D721Med (cell line): ENCODE measurements at regions not wholly inside any gene's neighbourhood (a gene's known extent, or its start where the extent isn't known, plus 50 kb on each side); places are given as distances from the start of the nearest gene placed in this dataset.

Experiments
- DNase-seq: peaks from one replicate; pipeline ENCODE4 v3.0.0; 2011; ENCODE audit warnings: low spot score; ENCODE audit not compliant: insufficient read length
- FAIRE-seq: peaks from 2 replicates; lab custom pipeline; 2011; peaks lifted over from hg19 to GRCh38; lab: Jason Lieb, UNC
- CTCF ChIP-seq: IDR thresholded peaks from 2 replicates; pipeline ENCODE4 v1.5.1; 2012; ENCODE audit warnings: mild to moderate bottlenecking, control low read depth; ENCODE audit not compliant: insufficient read depth; ENCODE audit errors: missing control alignments

GRCh38 chr5:168204165-168204564 is 87.3 kb upstream of the WWC1 start:
- FAIRE-seq, result no peak
- DNase-seq, result no peak
- TF ChIP-seq CTCF, result no peak

DNA sequence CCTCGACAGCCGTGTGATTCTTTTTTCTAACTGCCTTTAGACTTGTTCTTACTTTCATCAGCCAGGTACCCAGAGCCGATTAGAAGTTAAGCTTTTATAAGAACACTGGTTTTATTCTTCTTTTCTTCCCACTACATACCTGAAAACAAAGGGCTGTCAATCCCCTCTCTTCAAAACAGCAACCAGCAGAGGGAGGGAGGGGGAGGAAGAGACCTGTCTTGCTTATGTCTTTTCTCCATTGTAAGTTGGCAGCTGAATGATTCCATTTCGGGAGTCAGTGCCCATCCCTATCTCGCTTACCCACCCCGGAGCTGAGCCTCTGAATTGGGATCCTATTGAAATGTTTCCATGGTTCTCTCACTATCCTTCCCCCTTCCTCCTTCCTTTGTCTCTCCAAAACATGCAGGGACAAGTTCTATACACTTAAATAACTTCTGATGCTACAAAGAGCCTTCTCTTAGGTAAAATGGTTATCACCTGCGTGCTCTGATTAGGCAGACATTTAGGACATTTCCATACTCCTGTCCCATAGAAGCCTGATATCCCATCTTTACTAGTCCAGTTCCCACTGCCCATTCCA is 83.9 kb upstream of the WWC1 start:
- no peak for DNase-seq
- no peak for TF ChIP-seq CTCF
- FAIRE-seq, result no peak

DNA sequence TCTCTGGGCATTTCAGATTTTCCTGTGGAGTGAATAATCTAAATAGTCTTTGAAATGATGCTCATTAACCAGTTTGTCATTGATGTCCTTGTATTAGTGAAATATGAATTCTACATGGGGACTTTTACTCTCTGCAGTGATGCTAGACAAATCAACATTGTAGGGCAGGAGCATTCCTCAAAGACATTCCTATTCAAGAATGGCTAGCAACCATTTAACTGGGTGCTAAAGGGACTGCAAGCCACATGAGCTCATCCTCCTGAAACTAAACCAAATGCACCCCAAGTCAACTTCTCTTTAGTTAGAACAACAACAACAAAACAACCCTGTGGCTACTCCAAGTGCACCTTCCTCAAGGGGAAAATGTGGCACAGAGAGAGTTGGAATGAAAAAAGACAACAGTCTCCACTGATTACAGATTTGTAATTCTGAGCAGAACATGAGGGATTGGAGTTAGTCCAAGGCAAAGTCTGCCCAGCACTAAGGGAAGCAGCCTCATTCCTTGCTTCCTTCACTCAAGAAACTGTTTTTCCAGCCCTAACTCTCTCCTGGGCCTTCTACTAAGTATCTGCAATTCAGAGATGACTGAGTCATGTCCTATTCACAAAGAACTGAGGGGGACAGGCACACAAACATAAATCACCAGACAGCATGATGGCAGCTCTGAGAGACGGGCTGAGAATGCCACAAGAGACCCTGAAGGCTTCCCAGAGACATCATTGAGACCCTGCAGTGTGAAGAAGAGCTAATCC is 82.0 kb upstream of the WWC1 start:
- no peak for TF ChIP-seq CTCF
- DNase-seq, result no peak
- no peak for FAIRE-seq

DNA sequence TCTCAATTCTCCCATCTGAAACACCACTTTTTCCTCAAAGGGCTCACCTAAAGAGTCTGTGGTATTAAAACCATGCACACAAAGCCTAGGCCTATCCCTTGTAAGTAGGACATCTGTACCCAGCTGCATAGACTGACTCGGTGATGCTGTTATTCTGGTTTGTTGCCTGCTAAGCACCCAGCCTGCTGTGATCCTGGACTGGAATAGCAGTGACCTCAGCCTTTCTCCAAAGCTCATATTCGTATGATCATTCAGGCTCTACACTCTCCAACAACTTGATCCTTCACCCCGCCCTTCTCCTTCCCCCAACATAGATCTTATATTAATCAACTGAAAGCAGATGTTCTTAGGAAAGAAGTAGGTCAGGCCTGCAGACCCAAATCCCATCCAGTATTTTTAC is 81.4 kb upstream of the WWC1 start:
- DNase-seq (no peak), FAIRE-seq (no peak)
- no peak for TF ChIP-seq CTCF

- FAIRE-seq (no peak), DNase-seq (no peak)
- no peak for TF ChIP-seq CTCF
Observed at GRCh38 chr5:168211245-168211644, 80.2 kb upstream of the WWC1 start.

DNA sequence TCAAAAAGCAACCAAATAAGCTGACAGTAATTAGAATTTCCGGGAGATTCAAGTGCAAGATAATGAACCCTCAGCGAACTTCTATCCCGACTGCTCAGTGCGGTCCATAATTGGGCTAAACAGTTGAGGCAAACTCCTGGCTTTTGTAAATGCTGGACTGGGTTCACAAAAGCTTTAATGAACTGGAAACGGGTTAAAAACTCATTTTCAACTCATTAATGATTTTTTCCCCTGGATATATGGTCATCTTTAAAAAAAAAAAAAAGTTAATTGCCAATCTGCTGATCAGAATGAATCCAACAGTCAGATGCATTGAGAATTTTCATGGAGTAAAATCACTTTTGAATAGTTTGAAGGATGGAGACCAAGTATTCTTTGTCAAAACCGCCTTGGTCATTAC is 79.5 kb upstream of the WWC1 start:
- FAIRE-seq (no peak), DNase-seq (no peak)
- TF ChIP-seq CTCF, result no peak

- DNase-seq (no peak), FAIRE-seq (no peak)
- no peak for TF ChIP-seq CTCF
Observed at GRCh38 chr5:168214071-168214470, 77.4 kb upstream of the WWC1 start.
